NOMO-1 treated with DMSO at 0.1 percent for 48 hours (cell line): ENCODE measurements at regions not wholly inside any gene's neighbourhood (a gene's known extent, or its start where the extent isn't known, plus 50 kb on each side); places are given as distances from the start of the nearest gene placed in this dataset.
A peak's percentile ranks its signal among the peaks of the same experiment; 100 is the strongest.

Source experiments
- DNase-seq: peaks from one replicate; lab custom pipeline; 2025; ENCODE audit not compliant: unreplicated experiment; lab: John Stamatoyannopoulos, UW

- no peak for DNase-seq
Measured at GRCh38 chr19:5392486-5392885, 51.9 kb upstream of the PTPRS start.

- no peak for DNase-seq
Measured at GRCh38 chr19:5393088-5393487, 52.5 kb upstream of the PTPRS start.

GRCh38 chr19:5394551-5395505, 54.2 kb upstream of the PTPRS start:
- DNase-seq: no peak

GRCh38 chr19:5395556-5395955, 54.9 kb upstream of the PTPRS start:
- DNase-seq: no peak

- no peak for DNase-seq
Measured at GRCh38 chr19:5396096-5396939, 55.7 kb upstream of the PTPRS start.

GRCh38 chr19:5396963-5397362, 56.4 kb upstream of the PTPRS start:
- DNase-seq: no peak

- no peak for DNase-seq
Measured at GRCh38 chr19:5397804-5398692, 57.2 kb upstream of the ZNRF4 start.

GRCh38 chr19:5398693-5399057, 56.5 kb upstream of the ZNRF4 start:
- no peak for DNase-seq

GRCh38 chr19:5403968-5404640, 51.1 kb upstream of the ZNRF4 start:
- DNase-seq: peak; percentile 55
